ENCODE measurements at regions not wholly inside any gene's neighbourhood (a gene's known extent, or its start where the extent isn't known, plus 50 kb on each side); places are given as distances from the start of the nearest gene placed in this dataset.
"Not testable (repeated sequence)": the region's sequence is repeated elsewhere in the genome, so short reads cannot be mapped to it uniquely, and the experiment has no call there.

GRCh38 chr2:49318531-49318930 is 164.2 kb upstream of the FSHR start:
- DNase-seq (ENCODE audit: low spot score), result no peak

- no peak for DNase-seq (ENCODE audit: low spot score)
Observed at GRCh38 chr2:49309461-49309860, 155.1 kb upstream of the FSHR start.

GRCh38 chr2:49306925-49307324 is 152.6 kb upstream of the FSHR start:
- peak; percentile 56 for DNase-seq (ENCODE audit: low spot score)

GRCh38 chr2:49298693-49299092 is 144.4 kb upstream of the FSHR start:
- DNase-seq (ENCODE audit: low spot score), result not testable (repeated sequence)

DNA sequence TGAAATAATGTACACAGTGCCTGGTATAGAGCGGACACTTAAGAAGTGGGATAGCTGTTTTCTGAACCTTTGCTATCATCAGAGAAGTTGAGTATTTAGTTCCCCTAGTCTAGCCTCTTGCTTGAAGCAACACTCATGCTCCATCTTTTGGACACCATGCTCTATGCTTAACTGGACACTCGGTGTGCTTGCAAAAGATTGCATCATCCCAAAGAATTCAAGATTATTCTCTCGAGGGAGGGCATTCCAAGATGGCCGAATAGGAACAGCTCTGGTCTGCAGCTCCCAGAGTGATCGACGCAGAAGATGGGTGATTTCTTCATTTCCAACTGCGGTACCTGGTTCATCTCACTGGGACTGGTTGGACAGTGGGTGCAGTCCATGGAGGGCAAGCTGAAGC is 143.9 kb upstream of the FSHR start:
- no peak for DNase-seq (ENCODE audit: low spot score)

DNA sequence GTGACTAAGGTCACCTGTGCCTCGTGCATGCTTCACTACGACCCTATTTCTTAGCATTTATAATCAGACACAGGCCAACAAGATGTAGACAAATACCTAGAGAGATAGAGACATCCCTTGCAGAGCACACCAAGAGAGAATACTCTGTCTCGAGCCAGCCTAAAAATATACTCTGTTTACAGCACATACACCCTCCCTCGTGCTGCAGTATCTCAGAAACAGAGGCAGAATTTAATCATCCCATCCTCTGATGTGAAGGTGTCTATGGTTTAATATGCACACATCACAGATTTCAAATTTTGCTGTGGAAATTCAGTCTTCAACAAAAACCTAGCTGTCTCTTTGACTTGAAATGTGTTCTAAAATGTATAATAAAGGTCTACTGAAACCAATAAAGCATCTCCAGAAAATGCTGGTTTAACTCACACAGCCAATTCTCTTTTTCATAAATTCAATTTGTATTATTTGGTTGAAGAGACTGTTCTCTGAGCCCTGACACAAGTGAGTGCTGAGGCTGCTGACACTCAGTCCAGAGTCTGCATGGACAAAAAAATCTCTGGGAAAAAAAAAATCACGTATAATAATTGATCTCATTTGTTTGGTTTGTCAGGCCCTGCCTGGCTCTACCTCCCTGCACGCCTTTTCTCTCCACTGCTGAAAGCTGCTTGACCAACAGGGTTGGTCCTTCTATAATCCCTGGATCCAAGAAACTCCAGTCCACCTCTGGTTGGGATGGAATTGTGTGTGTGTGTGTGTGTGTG is 142.0 kb upstream of the FSHR start:
- DNase-seq (ENCODE audit: low spot score), result no peak

GRCh38 chr2:49294225-49294624 is 139.9 kb upstream of the FSHR start:
- no peak for DNase-seq (ENCODE audit: low spot score)

GRCh38 chr2:49291619-49292018 is 137.3 kb upstream of the FSHR start:
- no peak for DNase-seq (ENCODE audit: low spot score)

GRCh38 chr2:49289711-49290110 is 135.4 kb upstream of the FSHR start:
- no peak for DNase-seq (ENCODE audit: low spot score)

- no peak for DNase-seq (ENCODE audit: low spot score)
Observed at GRCh38 chr2:49288902-49289700, 134.8 kb upstream of the FSHR start.

GRCh38 chr2:49288113-49288705 is 133.9 kb upstream of the FSHR start:
- no peak for DNase-seq (ENCODE audit: low spot score)

DNA sequence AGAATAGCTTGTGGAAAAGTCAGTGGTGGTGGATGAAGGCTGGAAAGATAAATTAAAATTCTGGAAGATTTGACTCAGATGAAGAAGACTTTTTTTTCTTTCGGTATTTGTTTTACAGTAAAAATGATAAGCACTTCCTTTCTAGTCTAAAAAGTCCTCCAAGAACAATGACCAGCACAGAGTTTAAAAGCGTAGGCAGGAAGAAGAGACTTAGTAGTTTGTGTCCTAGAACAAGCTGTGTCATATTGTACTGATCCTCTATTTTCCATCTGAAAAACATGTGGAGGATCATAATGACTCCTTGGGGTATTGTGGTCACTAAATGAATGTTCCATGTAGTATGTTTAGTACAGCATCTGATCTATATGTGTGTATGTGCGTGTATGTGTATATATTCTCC is 132.4 kb upstream of the FSHR start:
- no peak for DNase-seq (ENCODE audit: low spot score)

DNA sequence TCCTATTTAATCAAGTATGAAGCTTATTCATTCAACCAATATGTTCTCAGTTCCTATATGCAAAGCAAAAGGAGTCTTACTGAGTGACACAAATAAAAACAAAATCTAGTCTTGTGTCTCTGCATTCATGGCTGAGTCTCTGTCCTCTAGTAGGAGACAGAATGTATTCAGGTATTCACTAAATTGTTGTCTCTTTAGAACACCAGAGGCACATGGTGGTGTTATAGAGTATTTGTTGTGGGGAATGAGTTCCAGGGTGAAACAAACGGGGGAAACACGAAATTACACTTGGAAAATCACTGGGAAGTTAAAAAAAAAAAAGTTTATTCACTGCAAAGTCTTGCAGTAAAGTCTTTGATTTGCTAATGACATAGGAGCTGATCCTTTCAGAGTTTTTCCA is 131.7 kb upstream of the FSHR start:
- no peak for DNase-seq (ENCODE audit: low spot score)

DNA sequence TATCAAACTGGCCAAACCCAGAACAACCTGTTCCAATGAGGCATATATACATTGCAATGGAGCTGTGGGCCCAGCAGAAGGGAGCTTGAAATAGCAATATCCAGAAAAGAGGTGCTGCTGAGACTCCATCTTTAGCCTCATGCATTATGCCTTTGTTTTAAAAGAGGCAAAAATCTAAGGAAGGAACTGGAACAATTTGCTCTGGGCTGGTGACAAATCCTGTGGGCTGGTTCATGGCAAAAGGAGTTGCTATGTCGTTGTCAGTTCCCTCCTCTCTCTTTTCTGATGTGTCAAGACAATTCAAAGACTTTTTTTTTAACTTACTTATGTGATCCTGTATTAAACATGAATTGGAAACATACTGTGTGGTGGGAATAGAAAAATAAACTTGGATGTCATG is 124.2 kb upstream of the FSHR start:
- no peak for DNase-seq (ENCODE audit: low spot score)

DNA sequence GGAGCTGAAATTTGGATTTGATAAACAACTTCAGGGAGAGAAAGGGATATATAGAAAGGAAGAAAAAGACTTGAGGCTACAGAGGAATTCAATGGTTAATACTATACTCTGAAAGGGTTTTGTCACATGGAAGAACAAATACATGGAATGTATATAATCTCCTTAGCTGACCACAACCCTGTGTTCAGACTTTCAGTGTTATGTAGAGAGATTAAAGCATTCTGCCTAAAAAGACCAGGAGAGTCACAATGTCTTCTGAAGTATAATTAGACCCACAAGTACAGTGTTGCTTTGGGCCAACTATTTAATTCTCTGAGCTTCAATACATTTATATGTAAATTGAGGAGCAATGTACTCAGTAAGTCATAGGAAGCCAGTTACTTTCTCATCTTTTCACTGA is 123.8 kb upstream of the FSHR start:
- no peak for DNase-seq (ENCODE audit: low spot score)

DNA sequence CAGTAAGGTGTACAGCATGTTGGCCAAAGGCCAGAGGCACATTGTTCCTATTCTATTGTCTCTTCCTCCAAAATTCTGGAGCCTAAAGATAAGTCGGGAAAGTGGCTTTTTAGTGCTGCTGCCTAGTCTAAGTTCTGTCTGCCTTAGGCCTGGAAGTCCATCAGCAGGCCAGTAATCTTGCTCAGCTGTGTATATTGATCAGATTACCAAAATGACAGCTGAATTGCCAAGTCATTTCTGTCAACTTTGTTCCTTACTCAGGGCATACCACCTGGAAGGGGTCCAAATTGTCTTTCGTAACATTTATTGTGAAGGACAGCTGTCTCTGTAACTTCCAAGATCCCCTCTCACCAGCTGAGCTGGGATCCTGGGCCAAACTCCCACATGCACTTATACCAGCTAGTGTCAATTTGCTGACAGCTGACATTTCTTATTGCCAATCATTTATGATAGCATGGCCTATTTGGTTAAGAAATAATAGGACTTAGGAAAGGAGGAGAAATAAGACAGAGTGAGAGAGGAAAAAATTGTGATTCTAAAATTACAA is 116.8 kb upstream of the FSHR start:
- DNase-seq (ENCODE audit: low spot score), result no peak

- DNase-seq (ENCODE audit: low spot score), result no peak
Observed at GRCh38 chr2:49270091-49270490, 115.8 kb upstream of the FSHR start.

GRCh38 chr2:49265471-49265870 is 111.2 kb upstream of the FSHR start:
- no peak for DNase-seq (ENCODE audit: low spot score)

DNA sequence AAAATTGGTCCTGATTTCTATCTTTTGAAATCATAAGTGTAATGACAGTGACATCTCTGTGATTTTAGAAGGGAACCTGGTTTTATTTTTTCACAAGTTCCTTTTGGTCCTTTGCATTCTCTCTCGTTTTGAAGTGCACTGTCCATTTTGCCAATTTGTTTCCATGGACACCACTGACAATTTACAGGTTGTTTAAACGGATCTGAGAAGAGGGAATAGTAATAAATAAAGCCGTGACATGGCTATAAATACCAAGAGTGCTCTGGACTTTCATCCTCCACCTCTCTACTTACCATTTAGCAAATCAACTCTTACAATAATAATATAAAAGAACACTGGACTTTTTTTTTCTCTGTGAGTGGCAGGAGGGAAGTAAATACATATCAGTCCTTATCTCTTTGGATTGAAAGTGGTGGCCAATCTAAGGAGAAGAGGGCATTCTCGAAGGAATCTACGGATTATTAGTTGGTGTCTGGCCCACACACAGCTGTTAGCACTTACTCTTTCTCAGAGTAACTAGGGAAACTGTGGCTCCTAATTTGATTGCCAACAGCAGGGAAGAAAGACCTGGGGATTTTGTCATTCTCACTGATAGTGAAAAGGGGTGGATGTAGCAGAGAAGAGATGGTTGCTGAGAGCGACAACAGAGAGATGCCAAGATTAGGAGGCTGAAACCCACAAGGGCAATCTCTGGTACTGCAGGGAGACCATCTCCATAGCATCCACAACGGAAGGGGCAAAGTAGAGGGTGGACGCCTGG is 108.7 kb upstream of the FSHR start:
- no peak for DNase-seq (ENCODE audit: low spot score)

DNA sequence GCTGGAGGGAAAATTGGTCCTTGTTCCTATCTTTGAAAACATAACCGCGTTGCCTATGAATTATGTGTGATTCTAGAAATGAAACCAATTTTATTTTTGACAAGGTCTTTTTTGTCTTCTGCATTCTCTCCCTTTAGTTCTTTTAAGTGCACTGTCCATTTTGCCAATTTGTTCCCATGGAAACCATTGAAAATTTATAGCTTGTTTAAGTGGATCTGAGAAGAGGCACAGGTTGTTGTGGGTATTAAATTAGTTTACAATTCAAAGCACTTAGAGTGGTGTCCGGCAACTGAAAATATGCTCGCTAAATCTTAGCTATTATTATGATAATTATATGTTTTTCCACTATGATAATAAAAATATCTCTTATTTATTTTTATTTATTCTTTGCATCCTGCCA is 107.5 kb upstream of the FSHR start:
- DNase-seq (ENCODE audit: low spot score), result no peak

GRCh38 chr2:49260979-49261538 is 106.7 kb upstream of the FSHR start:
- no peak for DNase-seq (ENCODE audit: low spot score)

DNA sequence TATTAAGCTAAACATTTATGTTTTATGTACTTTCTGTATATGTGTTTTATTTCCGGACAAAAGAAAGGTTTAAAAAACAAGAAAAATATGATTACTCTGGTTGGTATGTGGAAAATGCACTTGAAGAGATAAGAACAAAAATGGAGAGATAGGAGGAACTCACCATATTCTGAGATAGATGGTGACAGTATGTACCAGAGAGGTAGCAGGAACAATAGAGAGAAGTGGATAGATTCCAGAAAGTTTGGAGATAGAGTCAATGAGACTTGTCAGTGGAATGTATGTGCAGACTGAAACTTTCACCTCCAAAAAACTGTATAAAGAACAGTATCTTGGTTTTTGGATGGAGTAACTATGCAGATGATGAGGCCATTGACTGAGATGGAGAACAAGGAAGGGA is 105.6 kb upstream of the FSHR start:
- no peak for DNase-seq (ENCODE audit: low spot score)

Measured in SW480 (cell line).